HL-60 (cell line): ENCODE measurements at regions not wholly inside any gene's neighbourhood (a gene's known extent, or its start where the extent isn't known, plus 50 kb on each side); places are given as distances from the start of the nearest gene placed in this dataset.
"Not testable (repeated sequence)": the region's sequence is repeated elsewhere in the genome, so short reads cannot be mapped to it uniquely, and the experiment has no call there.

Experiments used
- DNase-seq, 2 experiments: peaks; one replicate each; pipeline ENCODE4 v3.0.0-alpha.2; 2010 to 2020; ENCODE audit warnings: low read depth in 1 of 2, low spot score in 1 of 2
- H3K27ac ChIP-seq: fragments of 250-450 bp; sonication (Bioruptor Pico); replicated peaks from 2 replicates; pipeline ENCODE4 v1.5.1; 2020; ENCODE audit warnings: mild to moderate bottlenecking, moderate library complexity
- H3K27me3 ChIP-seq: fragments of 250-450 bp; sonication (Bioruptor Pico); 2 replicates; pipeline ENCODE4 v1.5.1; 2021; ENCODE audit warnings: mild to moderate bottlenecking, moderate library complexity; ENCODE audit not compliant: insufficient read depth, poor library complexity, severe bottlenecking
- H3K4me3 ChIP-seq: replicated peaks from 2 replicates; pipeline ENCODE4 v1.5.1; 2011; ENCODE audit warnings: mild to moderate bottlenecking, control low read depth, low read length; ENCODE audit not compliant: insufficient read depth
- CTCF ChIP-seq: IDR thresholded peaks from one replicate; pipeline ENCODE4 v1.5.1; 2011; ENCODE audit warnings: low read length, control low read depth, inconsistent platforms; ENCODE audit not compliant: insufficient read depth
- GABPA ChIP-seq: IDR thresholded peaks from 2 replicates; pipeline ENCODE4 v1.6.1; 2012; ENCODE audit warnings: low read depth
- POLR2AphosphoS5 ChIP-seq: IDR thresholded peaks from 2 replicates; pipeline ENCODE4 v1.6.1; 2012; ENCODE audit warnings: low read depth
- REST ChIP-seq: IDR thresholded peaks from 2 replicates; pipeline ENCODE4 v1.6.1; 2012; ENCODE audit warnings: low read depth; ENCODE audit not compliant: insufficient replicate concordance
- SPI1 ChIP-seq: IDR thresholded peaks from 2 replicates; pipeline ENCODE4 v1.6.1; 2012; ENCODE audit warnings: low read depth, mild to moderate bottlenecking, borderline replicate concordance

GRCh38 chr12:66819587-66819986 is 140.7 kb upstream of the GRIP1 start:
- Histone ChIP-seq H3K27me3 (peaks cover 6% of the 10 kb centered on the region), H3K4me3 (no peak overlapping the region), H3K27ac (no peak overlapping the region)
- TF ChIP-seq GABPA (no peak), REST (no peak), CTCF (no peak), SPI1 (no peak), POLR2AphosphoS5 (no peak)
- no peak for DNase-seq

DNA sequence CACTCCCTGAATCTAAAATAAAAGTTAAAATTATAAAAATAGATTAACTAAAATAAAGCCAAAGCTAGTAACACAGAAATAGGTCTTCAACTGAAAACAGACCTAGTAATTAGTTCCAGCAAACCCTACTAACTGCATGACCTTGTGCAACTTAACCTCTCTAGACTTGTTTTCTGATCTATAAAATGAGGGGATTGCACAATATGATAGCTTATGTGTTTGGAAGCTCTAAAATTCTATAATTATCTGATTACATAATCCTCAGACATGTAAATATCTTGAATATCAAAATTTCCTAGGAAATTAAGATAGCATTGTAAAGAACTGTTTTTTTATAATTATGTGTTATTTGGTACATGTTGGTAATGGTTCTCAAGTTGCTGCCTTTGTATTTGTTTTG is 144.1 kb upstream of the GRIP1 start:
- H3K27ac ChIP-seq, result no peak overlapping the region
- TF ChIP-seq POLR2AphosphoS5 (no peak), GABPA (no peak), SPI1 (no peak), CTCF (no peak), REST (no peak)
- no peak for DNase-seq
- H3K27me3 ChIP-seq, result peaks cover 4% of the 10 kb centered on the region
- H3K4me3 ChIP-seq, result no peak overlapping the region

DNA sequence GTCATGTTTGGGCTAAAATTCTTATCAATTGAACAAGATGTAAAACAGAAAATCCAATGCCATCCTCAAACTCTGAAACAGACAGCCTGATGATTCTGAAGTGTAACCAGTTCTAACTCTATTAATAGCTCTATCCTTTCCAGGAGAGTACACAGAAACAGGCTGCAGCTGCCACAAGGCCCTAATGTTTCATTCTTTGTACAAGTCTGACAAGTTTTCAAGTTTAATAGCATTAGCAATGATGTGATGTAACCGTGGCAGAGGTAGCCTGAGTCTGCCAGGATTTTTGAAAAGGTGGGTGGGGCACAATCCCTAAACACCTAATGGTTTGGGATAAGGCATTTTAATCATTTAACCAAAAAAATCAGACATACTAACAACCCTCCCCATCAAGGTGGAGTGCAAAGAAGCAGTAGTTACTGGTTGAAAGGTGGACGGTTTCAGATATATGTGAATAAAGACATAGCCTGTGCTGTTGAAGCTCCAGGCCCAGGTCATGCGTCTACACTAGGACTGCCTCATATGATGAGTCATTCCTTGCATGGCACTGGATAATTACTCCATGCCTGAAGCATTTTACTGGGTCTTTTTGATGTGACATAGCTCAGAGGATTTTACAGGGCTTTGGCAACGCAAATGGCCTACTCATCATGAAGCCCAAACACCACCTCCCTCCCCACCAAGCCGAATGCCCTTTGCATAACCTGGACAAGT is 145.1 kb upstream of the GRIP1 start:
- H3K4me3 ChIP-seq, result no peak overlapping the region
- no peak for TF ChIP-seq POLR2AphosphoS5
- TF ChIP-seq REST, result no peak
- no peak for TF ChIP-seq GABPA
- no peak for TF ChIP-seq SPI1
- TF ChIP-seq CTCF, result no peak
- DNase-seq, result no peak
- H3K27ac ChIP-seq, result no peak overlapping the region
- H3K27me3 ChIP-seq, result peaks cover 4% of the 10 kb centered on the region

DNA sequence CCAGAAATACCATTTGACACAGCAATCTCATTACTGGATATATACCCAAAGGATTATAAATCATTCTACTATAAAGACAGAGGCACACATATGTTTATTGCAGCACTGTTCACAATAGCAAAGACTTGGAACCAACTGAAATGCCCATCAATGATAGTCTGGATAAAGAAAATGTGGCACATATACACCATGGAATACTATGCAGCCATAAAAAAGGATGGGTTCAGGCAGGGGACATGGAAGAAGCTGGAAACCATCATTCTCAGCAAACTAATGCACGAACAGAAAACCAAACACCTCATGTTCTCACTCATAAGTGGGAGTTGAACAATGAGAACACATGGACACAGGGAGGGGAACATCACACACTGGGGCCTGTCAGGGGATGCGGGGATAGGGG is 147.0 kb upstream of the GRIP1 start:
- H3K27me3 ChIP-seq, DNase-seq, H3K4me3 ChIP-seq, H3K27ac ChIP-seq: not testable (repeated sequence)
